HepG2 (cell line): ENCODE measurements at regions not wholly inside any gene's neighbourhood (a gene's known extent, or its start where the extent isn't known, plus 50 kb on each side); places are given as distances from the start of the nearest gene placed in this dataset.

Source experiments
- ATAC-seq: fragments of 200-7000 bp; cut with Tn5 transposase; 3 replicates; pipeline ENCODE4 v1.9.1; 2020; ENCODE audit warnings: mild to moderate bottlenecking, moderate library complexity
- BruUV-seq: library from RNA; stranded (reverse); fragments of 400-500 nt; replicated peaks from 2 replicates; lab custom pipeline; 2021; lab: Mats Ljungman, UMichigan
- CTCF ChIA-PET: fragments of 300-600 bp; formaldehyde crosslinking; extraction: SDS; loops from one replicate; lab custom pipeline; 2021; ENCODE audit warnings: low total read pairs, inconsistent platforms, low intra/inter-chr PET ratio; lab: Yijun Ruan, JAX
- POLR2A ChIA-PET: fragments of 350-600 bp; sonication (Branson Sonifier 250); formaldehyde crosslinking; loops from one replicate; lab custom pipeline; 2020; ENCODE audit warnings: antibody characterized with exemption, inconsistent platforms; lab: Yijun Ruan, JAX
- DNase-seq: peaks from one replicate; pipeline ENCODE4 v3.0.0-alpha.2; 2015; ENCODE audit warnings: low spot score
- FAIRE-seq: peaks from 3 replicates; lab custom pipeline; 2011; peaks lifted over from hg19 to GRCh38; lab: Jason Lieb, UNC
- H2AFZ ChIP-seq: one replicate; pipeline ENCODE4 v1.6.1; 2011; ENCODE audit warnings: low read length, inconsistent platforms
- H3K27ac ChIP-seq: fragments of 300-600 bp; 3 replicates; pipeline ENCODE4 v1.8.0; 2011; ENCODE audit warnings: mixed run types, mild to moderate bottlenecking, mixed read lengths, low read length, inconsistent platforms; ENCODE audit not compliant: insufficient read depth; ENCODE audit errors: extremely low read length
- H3K27me3 ChIP-seq, 2 experiments: fragments of 200-600 bp in 1 of 2; 2 replicates in 1 of 2; 3 replicates in 1 of 2; pipeline versions ENCODE4 v1.6.0 to v1.8.0; 2011; ENCODE audit warnings: low read length in 2 of 2, mild to moderate bottlenecking in 2 of 2, moderate library complexity in 2 of 2, inconsistent platforms in 1 of 2; ENCODE audit not compliant: insufficient read depth in 2 of 2, control insufficient read depth in 1 of 2
- H3K36me3 ChIP-seq, 2 experiments: fragments of 200-600 bp in 1 of 2; replicated peaks in 1 of 2; 2 replicates in 1 of 2; 3 replicates in 1 of 2; pipeline versions ENCODE4 v1.5.1 to v1.8.0; 2011; ENCODE audit warnings: low read length in 2 of 2, inconsistent platforms in 1 of 2; ENCODE audit not compliant: insufficient read depth in 2 of 2, control insufficient read depth in 1 of 2
- H3K4me1 ChIP-seq: 2 replicates; pipeline ENCODE4 v1.5.1; 2012; ENCODE audit warnings: low read length, inconsistent platforms; ENCODE audit not compliant: insufficient read depth
- H3K4me2 ChIP-seq: 2 replicates; pipeline ENCODE4 v1.6.0; 2011; ENCODE audit warnings: low read depth, low read length, inconsistent platforms
- H3K4me3 ChIP-seq, 3 experiments: fragments of 200-600 bp in 1 of 3; sonication (generic), shearing (Covaris generic) in 1 of 3; replicated peaks in 1 of 3; 2 replicates each; pipeline ENCODE4 v1.5.1; 2011 to 2016; ENCODE audit warnings: low read length in 3 of 3, inconsistent platforms in 2 of 3, low read depth in 2 of 3, mild to moderate bottlenecking in 2 of 3, control low read depth in 1 of 3, mixed read lengths in 1 of 3; ENCODE audit not compliant: insufficient read depth in 1 of 3
- H3K79me2 ChIP-seq: one replicate; pipeline ENCODE4 v1.6.1; 2011; ENCODE audit warnings: low read length, inconsistent platforms; ENCODE audit not compliant: insufficient read depth
- H3K9ac ChIP-seq: 2 replicates; pipeline ENCODE4 v1.6.0; 2011; ENCODE audit warnings: mild to moderate bottlenecking, low read depth, low read length, inconsistent platforms; ENCODE audit not compliant: insufficient read depth
- H3K9me3 ChIP-seq: 2 replicates; pipeline ENCODE4 v1.5.1; 2012; ENCODE audit warnings: mild to moderate bottlenecking, low read length
- H4K20me1 ChIP-seq: 2 replicates; pipeline ENCODE4 v1.6.0; 2011; ENCODE audit warnings: inconsistent platforms, mild to moderate bottlenecking, low read length, moderate library complexity; ENCODE audit not compliant: insufficient read depth
- DNMT3B ChIP-seq: conservative IDR thresholded peaks from 2 replicates; pipeline ENCODE4 v1.6.1; 2016; ENCODE audit warnings: missing biosample characterization, control low read depth
- HOXA7 ChIP-seq: sonication (generic); formaldehyde crosslinking; IDR thresholded peaks from 2 replicates; pipeline ENCODE4 v1.8.1; 2022; ENCODE audit warnings: mild to moderate bottlenecking, missing genetic modification reagents, moderate library complexity
- MIER3 ChIP-seq: IDR thresholded peaks from 2 replicates; pipeline ENCODE4 v1.6.1; 2016; ENCODE audit warnings: missing compliant biosample characterization, borderline replicate concordance
- NONO ChIP-seq, 2 experiments: fragments of 450-650 bp in 1 of 2; sonication (generic) in 1 of 2; formaldehyde crosslinking in 1 of 2; IDR thresholded peaks in 1 of 2; conservative IDR thresholded peaks in 1 of 2; 2 replicates each; pipeline versions ENCODE4 v1.6.1 to v1.8.0; 2017 to 2022; ENCODE audit warnings: mild to moderate bottlenecking in 1 of 2, missing genetic modification reagents in 1 of 2, moderate library complexity in 1 of 2
- PAXIP1 ChIP-seq: sonication (generic); formaldehyde crosslinking; conservative IDR thresholded peaks from 2 replicates; pipeline ENCODE4 v1.4.0; 2020; ENCODE audit warnings: mild to moderate bottlenecking, missing genetic modification reagents, moderate library complexity
- PRMT3 ChIP-seq: sonication (generic); formaldehyde crosslinking; IDR thresholded peaks from 2 replicates; pipeline ENCODE4 v1.8.1; 2022; ENCODE audit warnings: low read depth, mild to moderate bottlenecking, moderate library complexity, missing genetic modification reagents, borderline replicate concordance
- REXO4 ChIP-seq: sonication (generic); formaldehyde crosslinking; IDR thresholded peaks from 2 replicates; pipeline ENCODE4 v1.8.0; 2022; ENCODE audit warnings: missing genetic modification reagents, mild to moderate bottlenecking, borderline replicate concordance
- TEAD3 ChIP-seq: optimal IDR thresholded peaks from 2 replicates; pipeline ENCODE3; 2016; ENCODE audit warnings: borderline replicate concordance
- THAP9 ChIP-seq: sonication (generic); formaldehyde crosslinking; IDR thresholded peaks from 2 replicates; pipeline ENCODE4; 2020; ENCODE audit warnings: missing genetic modification reagents, mild to moderate bottlenecking, borderline replicate concordance
- ZNF747 ChIP-seq: sonication (generic); formaldehyde crosslinking; IDR thresholded peaks from 2 replicates; pipeline ENCODE4 v1.8.1; 2023; ENCODE audit warnings: missing genetic modification reagents, mild to moderate bottlenecking, borderline replicate concordance
- WGBS: methylation state at CpG from one replicate; pipeline ENCODE4 v1.1.6; 2017; ENCODE audit warnings: low lambda C conversion rate; 5-methylcytosine and 5-hydroxymethylcytosine counted together
- in situ Hi-C: cut with HindIII; loops from 2 replicates; pipeline ENCODE4 v1.10.0; 2017; ENCODE audit warnings: low pct_unique_long_range_greater_than_20kb; ENCODE audit not compliant: extremely low pct_ligation_motif_present
- intact Hi-C: fragments of 100-400 bp; cut with micrococcal nuclease; formaldehyde crosslinking; loops from one replicate; pipeline ENCODE4 v1.10.0; 2022; ENCODE audit not compliant: unreplicated experiment
- TF ChIP-seq, protein P1 (sequence below): IDR thresholded peaks from 2 replicates; pipeline ENCODE4 v1.4.0; 2020; ENCODE audit warnings: mild to moderate bottlenecking, missing genetic modification reagents

GRCh38 chr6:168864541-168865460 is 388.8 kb downstream of the THBS2 start:
- H3K27me3 ChIP-seq = peaks cover 3 to 72% of the 10 kb centered on the region in 2 experiments; a peak in 4 of 5 replicates
- in situ Hi-C loops (no loop called here), intact Hi-C loops (no loop called here)
- DNase-seq (no peak), ATAC-seq (no peak), FAIRE-seq (no peak)
- no peak overlapping the region for H3K4me2 ChIP-seq
- no peak for TF ChIP-seq PRMT3
- TF ChIP-seq DNMT3B (CRISPR knock-in tag) = no peak
- no peak for TF ChIP-seq THAP9 (CRISPR knock-in tag)
- TF ChIP-seq, protein P1, sequence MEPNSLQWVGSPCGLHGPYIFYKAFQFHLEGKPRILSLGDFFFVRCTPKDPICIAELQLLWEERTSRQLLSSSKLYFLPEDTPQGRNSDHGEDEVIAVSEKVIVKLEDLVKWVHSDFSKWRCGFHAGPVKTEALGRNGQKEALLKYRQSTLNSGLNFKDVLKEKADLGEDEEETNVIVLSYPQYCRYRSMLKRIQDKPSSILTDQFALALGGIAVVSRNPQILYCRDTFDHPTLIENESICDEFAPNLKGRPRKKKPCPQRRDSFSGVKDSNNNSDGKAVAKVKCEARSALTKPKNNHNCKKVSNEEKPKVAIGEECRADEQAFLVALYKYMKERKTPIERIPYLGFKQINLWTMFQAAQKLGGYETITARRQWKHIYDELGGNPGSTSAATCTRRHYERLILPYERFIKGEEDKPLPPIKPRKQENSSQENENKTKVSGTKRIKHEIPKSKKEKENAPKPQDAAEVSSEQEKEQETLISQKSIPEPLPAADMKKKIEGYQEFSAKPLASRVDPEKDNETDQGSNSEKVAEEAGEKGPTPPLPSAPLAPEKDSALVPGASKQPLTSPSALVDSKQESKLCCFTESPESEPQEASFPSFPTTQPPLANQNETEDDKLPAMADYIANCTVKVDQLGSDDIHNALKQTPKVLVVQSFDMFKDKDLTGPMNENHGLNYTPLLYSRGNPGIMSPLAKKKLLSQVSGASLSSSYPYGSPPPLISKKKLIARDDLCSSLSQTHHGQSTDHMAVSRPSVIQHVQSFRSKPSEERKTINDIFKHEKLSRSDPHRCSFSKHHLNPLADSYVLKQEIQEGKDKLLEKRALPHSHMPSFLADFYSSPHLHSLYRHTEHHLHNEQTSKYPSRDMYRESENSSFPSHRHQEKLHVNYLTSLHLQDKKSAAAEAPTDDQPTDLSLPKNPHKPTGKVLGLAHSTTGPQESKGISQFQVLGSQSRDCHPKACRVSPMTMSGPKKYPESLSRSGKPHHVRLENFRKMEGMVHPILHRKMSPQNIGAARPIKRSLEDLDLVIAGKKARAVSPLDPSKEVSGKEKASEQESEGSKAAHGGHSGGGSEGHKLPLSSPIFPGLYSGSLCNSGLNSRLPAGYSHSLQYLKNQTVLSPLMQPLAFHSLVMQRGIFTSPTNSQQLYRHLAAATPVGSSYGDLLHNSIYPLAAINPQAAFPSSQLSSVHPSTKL = no peak
- no peak for TF ChIP-seq HOXA7
- no peak for TF ChIP-seq PAXIP1
- no peak for TF ChIP-seq ZNF747
- TF ChIP-seq MIER3 = no peak
- TF ChIP-seq NONO (IDR thresholded peaks at IDR 0.05) = no peak
- no peak for TF ChIP-seq NONO (CRISPR knock-in tag; conservative IDR thresholded peaks at IDR 0.05)
- TF ChIP-seq TEAD3 (CRISPR knock-in tag) = no peak
- no peak for TF ChIP-seq REXO4 (CRISPR knock-in tag)
- ChIA-PET POLR2A (no interaction called here), CTCF (no interaction called here)
- no peaks in the 10 kb centered on the region for H3K36me3 ChIP-seq
- 1% methylated on average over 7 of the region's 7 CpGs for WGBS
- H3K4me1 ChIP-seq = no peaks in the 10 kb centered on the region
- no peaks in the 10 kb centered on the region for H4K20me1 ChIP-seq
- no peak overlapping the region for H2AFZ ChIP-seq
- no peaks in the 10 kb centered on the region for H3K79me2 ChIP-seq
- no TSS peak for BruUV-seq
- no peak overlapping the region for H3K9ac ChIP-seq
- no peak overlapping the region for H3K27ac ChIP-seq
- no peak overlapping the region for H3K4me3 ChIP-seq
- no peaks in the 10 kb centered on the region for H3K9me3 ChIP-seq
